GM19452 (cell line): ENCODE measurements at regions not wholly inside any gene's neighbourhood (a gene's known extent, or its start where the extent isn't known, plus 50 kb on each side); places are given as distances from the start of the nearest gene placed in this dataset.
"Not testable (repeated sequence)": the region's sequence is repeated elsewhere in the genome, so short reads cannot be mapped to it uniquely, and the experiment has no call there.

Experiments used
- ATAC-seq: cut with Tn5 transposase; IDR thresholded peaks from one replicate; pipeline ENCODE4 v1.9.1; 2021; ENCODE audit not compliant: unreplicated experiment

GRCh38 chr10:114872519-114873087, 51.0 kb downstream of the FHIP2A start:
- ATAC-seq = no peak

- ATAC-seq = peak; percentile 45
Observed at GRCh38 chr10:114874827-114875411, 53.3 kb downstream of the FHIP2A start.

- ATAC-seq = not testable (repeated sequence)
Observed at GRCh38 chr10:114875590-114876081, 54.1 kb downstream of the FHIP2A start.

GRCh38 chr10:114876169-114876568, 54.6 kb downstream of the FHIP2A start:
- ATAC-seq = no peak

GRCh38 chr10:114876602-114877300, 55.2 kb downstream of the FHIP2A start:
- peak; percentile 77 for ATAC-seq

- ATAC-seq = no peak
Observed at GRCh38 chr10:114877301-114877644, 55.7 kb downstream of the FHIP2A start.

GRCh38 chr10:114879093-114879492, 57.5 kb downstream of the FHIP2A start:
- ATAC-seq = no peak

- ATAC-seq = peak; percentile 64
Observed at GRCh38 chr10:114879541-114880158, 58.1 kb downstream of the FHIP2A start.

GRCh38 chr10:114881417-114881816, 56.6 kb upstream of the TRUB1 start:
- no peak for ATAC-seq

- ATAC-seq = no peak
Observed at GRCh38 chr10:114881901-114882300, 56.1 kb upstream of the TRUB1 start.

- no peak for ATAC-seq
Observed at GRCh38 chr10:114885443-114885842, 52.6 kb upstream of the TRUB1 start.
